ENCODE measurements at regions not wholly inside any gene's neighbourhood (a gene's known extent, or its start where the extent isn't known, plus 50 kb on each side); places are given as distances from the start of the nearest gene placed in this dataset.

DNA sequence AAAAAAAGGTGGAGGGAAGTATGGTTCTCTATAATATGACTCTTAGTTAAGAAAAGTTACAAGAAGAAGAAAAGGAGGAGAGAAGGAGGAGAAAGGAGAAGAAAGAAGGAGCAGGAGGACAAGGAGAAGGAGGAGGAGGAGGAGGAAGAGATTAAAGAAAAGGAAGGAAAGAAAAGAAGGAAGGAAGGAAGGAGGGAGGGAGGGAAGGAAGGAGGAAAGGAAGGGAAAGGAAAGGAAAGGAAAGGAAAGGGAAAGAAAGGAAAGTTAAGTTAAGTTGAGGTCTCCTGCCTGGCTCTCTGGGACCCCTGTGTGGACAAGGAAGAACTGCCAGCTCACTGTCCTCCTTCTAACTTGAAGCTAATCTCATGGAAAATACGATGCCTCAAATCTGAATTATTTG lies 429.5 kb downstream of the TSHZ3 start:
- H3K79me2 ChIP-seq (ENCODE audit: control insufficient read depth in 1 of 2, insufficient read depth in 2 of 2, low read length in 2 of 2): no peaks in the 10 kb centered on the region
- DNase-seq (ENCODE audit: low read depth in 1 of 2, low spot score in 2 of 2) (no peak), FAIRE-seq (no peak)
- H4K91ac ChIP-seq (replicated peaks; ENCODE audit: insufficient read length, low read length): no peak overlapping the region
- TF ChIP-seq SIRT6 (IDR thresholded peaks at IDR 0.05; ENCODE audit: low read length): no peak
- TF ChIP-seq, protein P1, sequence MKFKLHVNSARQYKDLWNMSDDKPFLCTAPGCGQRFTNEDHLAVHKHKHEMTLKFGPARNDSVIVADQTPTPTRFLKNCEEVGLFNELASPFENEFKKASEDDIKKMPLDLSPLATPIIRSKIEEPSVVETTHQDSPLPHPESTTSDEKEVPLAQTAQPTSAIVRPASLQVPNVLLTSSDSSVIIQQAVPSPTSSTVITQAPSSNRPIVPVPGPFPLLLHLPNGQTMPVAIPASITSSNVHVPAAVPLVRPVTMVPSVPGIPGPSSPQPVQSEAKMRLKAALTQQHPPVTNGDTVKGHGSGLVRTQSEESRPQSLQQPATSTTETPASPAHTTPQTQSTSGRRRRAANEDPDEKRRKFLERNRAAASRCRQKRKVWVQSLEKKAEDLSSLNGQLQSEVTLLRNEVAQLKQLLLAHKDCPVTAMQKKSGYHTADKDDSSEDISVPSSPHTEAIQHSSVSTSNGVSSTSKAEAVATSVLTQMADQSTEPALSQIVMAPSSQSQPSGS (IDR thresholded peaks at IDR 0.05; ENCODE audit: low read length): no peak
- no peaks in the 10 kb centered on the region for H3K36me3 ChIP-seq (ENCODE audit: control insufficient read depth in 2 of 4, insufficient read depth in 4 of 4, low read length in 3 of 4)
- 95% methylated on average over 1 of the region's 1 CpG; no CpG with 5 or more reads in 1 of the 2 experiments for WGBS, 2 experiments (ENCODE audit: extremely low coverage in 1 of 2, insufficient coverage in 1 of 2, insufficient read length in 1 of 2, insufficient replicate concordance in 2 of 2, low coverage in 1 of 2, low lambda C conversion rate in 2 of 2, missing lambda C conversion rate in 1 of 2)
- no peak overlapping the region for H2AFZ ChIP-seq (ENCODE audit: low read length)
- no peak overlapping the region for H2AK5ac ChIP-seq (ENCODE audit: low read depth, low read length)
- CTCF ChIA-PET (ENCODE audit: partially characterized antibody): interaction anchor here (1.5 kb wide), 1 partner anchor 48 kb away, joined by 3 read pairs; no protein-coding TSS in a partner anchor
- H4K20me1 ChIP-seq (replicated peaks in 1 of 2; ENCODE audit: control insufficient read depth in 1 of 2, insufficient read depth in 2 of 2, low read length in 2 of 2): no peaks in the 10 kb centered on the region
- no peaks in the 10 kb centered on the region for H3K9me3 ChIP-seq (ENCODE audit: insufficient read depth in 2 of 2, low read depth in 1 of 2, low read length in 1 of 2)
- no peak overlapping the region for H2BK15ac ChIP-seq (ENCODE audit: low read length)
- no peaks in the 10 kb centered on the region for H3K79me1 ChIP-seq (ENCODE audit: low read depth, low read length)
- POLR2A ChIA-PET (ENCODE audit: partially characterized antibody): no interaction called here
- no peak overlapping the region for H3K18ac ChIP-seq (ENCODE audit: extremely low read depth, low read length)
- H3K23ac ChIP-seq (ENCODE audit: insufficient read length): no peak overlapping the region
- no peak overlapping the region for H2BK12ac ChIP-seq (ENCODE audit: low read depth, low read length)
- no peak overlapping the region for H3K27ac ChIP-seq (ENCODE audit: low read depth, low read length)
- H3K9ac ChIP-seq (replicated peaks in 1 of 4; ENCODE audit: extremely low read depth in 1 of 4, low read depth in 3 of 4, low read length in 3 of 4): no peak overlapping the region
- no peaks in the 10 kb centered on the region for H3K23me2 ChIP-seq (ENCODE audit: low read depth, low read length)
- no peak overlapping the region for H2BK120ac ChIP-seq (replicated peaks; ENCODE audit: low read depth, low read length)
- no peak overlapping the region for H2BK5ac ChIP-seq (ENCODE audit: low read depth, low read length)
- no peaks in the 10 kb centered on the region; a peak in 2 of 7 replicates for H3K27me3 ChIP-seq (replicated peaks in 1 of 4; ENCODE audit: control insufficient read depth in 3 of 4, extremely low read depth in 1 of 4, insufficient read depth in 3 of 4, low read length in 3 of 4)
- H4K8ac ChIP-seq (ENCODE audit: extremely low read depth, insufficient read depth, low read length): no peak overlapping the region
- H3K56ac ChIP-seq (replicated peaks; ENCODE audit: insufficient read length, low read depth, low read length): no peak overlapping the region
- no peak overlapping the region for H3K4ac ChIP-seq (replicated peaks; ENCODE audit: insufficient read length, low read depth, low read length)
- no peak overlapping the region for H3K4me2 ChIP-seq (ENCODE audit: insufficient read depth in 1 of 2, low read depth in 2 of 2, low read length in 2 of 2)
- H3K4me1 ChIP-seq (replicated peaks in 1 of 4; ENCODE audit: control insufficient read depth in 3 of 4, insufficient read depth in 4 of 4, low read length in 3 of 4): peaks cover 0 to 3% (median 0%) of the 10 kb centered on the region in 4 experiments; a peak in 1 of 7 replicates
- H3K4me3 ChIP-seq (ENCODE audit: extremely low read depth in 1 of 4, insufficient read depth in 2 of 4, low read depth in 3 of 4, low read length in 4 of 4): no peak overlapping the region
- no peak overlapping the region for H2BK20ac ChIP-seq (ENCODE audit: low read length)
- H4K5ac ChIP-seq (ENCODE audit: insufficient read length, low read depth, low read length): no peak overlapping the region
- H3K14ac ChIP-seq (ENCODE audit: insufficient read length): no peak overlapping the region
